GM23338 (cell line): ENCODE measurements at regions not wholly inside any gene's neighbourhood (a gene's known extent, or its start where the extent isn't known, plus 50 kb on each side); places are given as distances from the start of the nearest gene placed in this dataset.

Experiments used
- EZH2 ChIP-seq: fragments of 200-600 bp; sonication (generic); IDR thresholded peaks from one replicate; pipeline ENCODE4 v1.8.0; 2017; ENCODE audit warnings: antibody characterized with exemption, mild to moderate bottlenecking, low read depth; ENCODE audit not compliant: unreplicated experiment
- EZH2phosphoT487 ChIP-seq: fragments of 200-600 bp; sonication (generic); IDR thresholded peaks from one replicate; pipeline ENCODE4 v1.8.1; 2018; ENCODE audit warnings: antibody characterized with exemption; ENCODE audit not compliant: unreplicated experiment
- POLR2AphosphoS5 ChIP-seq: IDR thresholded peaks from 2 replicates; pipeline ENCODE4 v1.6.1; 2016; ENCODE audit warnings: antibody characterized with exemption, low read depth
- TF ChIP-seq, protein P1 (sequence below), 2 experiments: fragments of 200-600 bp in 1 of 2; sonication (generic) in 1 of 2; conservative IDR thresholded peaks; 2 replicates each; pipeline versions ENCODE4 v1.5.1 to v1.6.1; 2016 to 2017; ENCODE audit warnings: antibody characterized with exemption in 2 of 2, low read depth in 2 of 2, mild to moderate bottlenecking in 2 of 2, moderate library complexity in 1 of 2
- TF ChIP-seq, protein P2 (sequence below): fragments of 250-450 bp; sonication (Bioruptor Pico); IDR thresholded peaks from 2 replicates; pipeline ENCODE4 v1.5.0; 2020; ENCODE audit warnings: mild to moderate bottlenecking, moderate library complexity
- TF ChIP-seq, protein P3 (sequence below): IDR thresholded peaks from one replicate; pipeline ENCODE4 v1.6.1; 2018; ENCODE audit warnings: antibody characterized with exemption; ENCODE audit not compliant: unreplicated experiment

DNA sequence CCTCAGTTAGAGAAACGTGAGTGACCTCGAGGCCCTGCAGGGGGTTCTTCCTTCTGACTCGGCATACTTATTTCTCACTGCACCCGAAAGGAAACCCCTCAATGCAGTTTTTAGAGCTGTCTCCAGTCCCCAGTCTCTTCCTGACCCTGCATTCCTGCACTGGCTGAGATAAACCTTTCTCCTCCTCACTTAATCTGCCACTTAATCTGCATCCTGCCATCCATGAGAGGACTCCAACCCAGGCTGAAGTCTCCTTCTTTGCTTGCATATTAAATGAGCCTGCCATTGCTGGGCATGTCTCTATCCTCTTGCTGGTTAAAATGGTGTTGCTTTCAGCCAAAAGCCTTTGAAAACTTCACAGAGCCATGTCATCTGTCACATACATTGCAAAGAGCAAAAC lies 125.6 kb upstream of the GATA6 start:
- no peak for TF ChIP-seq POLR2AphosphoS5
- TF ChIP-seq, protein P1, sequence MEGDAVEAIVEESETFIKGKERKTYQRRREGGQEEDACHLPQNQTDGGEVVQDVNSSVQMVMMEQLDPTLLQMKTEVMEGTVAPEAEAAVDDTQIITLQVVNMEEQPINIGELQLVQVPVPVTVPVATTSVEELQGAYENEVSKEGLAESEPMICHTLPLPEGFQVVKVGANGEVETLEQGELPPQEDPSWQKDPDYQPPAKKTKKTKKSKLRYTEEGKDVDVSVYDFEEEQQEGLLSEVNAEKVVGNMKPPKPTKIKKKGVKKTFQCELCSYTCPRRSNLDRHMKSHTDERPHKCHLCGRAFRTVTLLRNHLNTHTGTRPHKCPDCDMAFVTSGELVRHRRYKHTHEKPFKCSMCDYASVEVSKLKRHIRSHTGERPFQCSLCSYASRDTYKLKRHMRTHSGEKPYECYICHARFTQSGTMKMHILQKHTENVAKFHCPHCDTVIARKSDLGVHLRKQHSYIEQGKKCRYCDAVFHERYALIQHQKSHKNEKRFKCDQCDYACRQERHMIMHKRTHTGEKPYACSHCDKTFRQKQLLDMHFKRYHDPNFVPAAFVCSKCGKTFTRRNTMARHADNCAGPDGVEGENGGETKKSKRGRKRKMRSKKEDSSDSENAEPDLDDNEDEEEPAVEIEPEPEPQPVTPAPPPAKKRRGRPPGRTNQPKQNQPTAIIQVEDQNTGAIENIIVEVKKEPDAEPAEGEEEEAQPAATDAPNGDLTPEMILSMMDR (conservative IDR thresholded peaks at IDR 0.05; ENCODE audit: low read depth in 2 of 2), result no peak
- no peak for TF ChIP-seq EZH2phosphoT487
- TF ChIP-seq, protein P2, sequence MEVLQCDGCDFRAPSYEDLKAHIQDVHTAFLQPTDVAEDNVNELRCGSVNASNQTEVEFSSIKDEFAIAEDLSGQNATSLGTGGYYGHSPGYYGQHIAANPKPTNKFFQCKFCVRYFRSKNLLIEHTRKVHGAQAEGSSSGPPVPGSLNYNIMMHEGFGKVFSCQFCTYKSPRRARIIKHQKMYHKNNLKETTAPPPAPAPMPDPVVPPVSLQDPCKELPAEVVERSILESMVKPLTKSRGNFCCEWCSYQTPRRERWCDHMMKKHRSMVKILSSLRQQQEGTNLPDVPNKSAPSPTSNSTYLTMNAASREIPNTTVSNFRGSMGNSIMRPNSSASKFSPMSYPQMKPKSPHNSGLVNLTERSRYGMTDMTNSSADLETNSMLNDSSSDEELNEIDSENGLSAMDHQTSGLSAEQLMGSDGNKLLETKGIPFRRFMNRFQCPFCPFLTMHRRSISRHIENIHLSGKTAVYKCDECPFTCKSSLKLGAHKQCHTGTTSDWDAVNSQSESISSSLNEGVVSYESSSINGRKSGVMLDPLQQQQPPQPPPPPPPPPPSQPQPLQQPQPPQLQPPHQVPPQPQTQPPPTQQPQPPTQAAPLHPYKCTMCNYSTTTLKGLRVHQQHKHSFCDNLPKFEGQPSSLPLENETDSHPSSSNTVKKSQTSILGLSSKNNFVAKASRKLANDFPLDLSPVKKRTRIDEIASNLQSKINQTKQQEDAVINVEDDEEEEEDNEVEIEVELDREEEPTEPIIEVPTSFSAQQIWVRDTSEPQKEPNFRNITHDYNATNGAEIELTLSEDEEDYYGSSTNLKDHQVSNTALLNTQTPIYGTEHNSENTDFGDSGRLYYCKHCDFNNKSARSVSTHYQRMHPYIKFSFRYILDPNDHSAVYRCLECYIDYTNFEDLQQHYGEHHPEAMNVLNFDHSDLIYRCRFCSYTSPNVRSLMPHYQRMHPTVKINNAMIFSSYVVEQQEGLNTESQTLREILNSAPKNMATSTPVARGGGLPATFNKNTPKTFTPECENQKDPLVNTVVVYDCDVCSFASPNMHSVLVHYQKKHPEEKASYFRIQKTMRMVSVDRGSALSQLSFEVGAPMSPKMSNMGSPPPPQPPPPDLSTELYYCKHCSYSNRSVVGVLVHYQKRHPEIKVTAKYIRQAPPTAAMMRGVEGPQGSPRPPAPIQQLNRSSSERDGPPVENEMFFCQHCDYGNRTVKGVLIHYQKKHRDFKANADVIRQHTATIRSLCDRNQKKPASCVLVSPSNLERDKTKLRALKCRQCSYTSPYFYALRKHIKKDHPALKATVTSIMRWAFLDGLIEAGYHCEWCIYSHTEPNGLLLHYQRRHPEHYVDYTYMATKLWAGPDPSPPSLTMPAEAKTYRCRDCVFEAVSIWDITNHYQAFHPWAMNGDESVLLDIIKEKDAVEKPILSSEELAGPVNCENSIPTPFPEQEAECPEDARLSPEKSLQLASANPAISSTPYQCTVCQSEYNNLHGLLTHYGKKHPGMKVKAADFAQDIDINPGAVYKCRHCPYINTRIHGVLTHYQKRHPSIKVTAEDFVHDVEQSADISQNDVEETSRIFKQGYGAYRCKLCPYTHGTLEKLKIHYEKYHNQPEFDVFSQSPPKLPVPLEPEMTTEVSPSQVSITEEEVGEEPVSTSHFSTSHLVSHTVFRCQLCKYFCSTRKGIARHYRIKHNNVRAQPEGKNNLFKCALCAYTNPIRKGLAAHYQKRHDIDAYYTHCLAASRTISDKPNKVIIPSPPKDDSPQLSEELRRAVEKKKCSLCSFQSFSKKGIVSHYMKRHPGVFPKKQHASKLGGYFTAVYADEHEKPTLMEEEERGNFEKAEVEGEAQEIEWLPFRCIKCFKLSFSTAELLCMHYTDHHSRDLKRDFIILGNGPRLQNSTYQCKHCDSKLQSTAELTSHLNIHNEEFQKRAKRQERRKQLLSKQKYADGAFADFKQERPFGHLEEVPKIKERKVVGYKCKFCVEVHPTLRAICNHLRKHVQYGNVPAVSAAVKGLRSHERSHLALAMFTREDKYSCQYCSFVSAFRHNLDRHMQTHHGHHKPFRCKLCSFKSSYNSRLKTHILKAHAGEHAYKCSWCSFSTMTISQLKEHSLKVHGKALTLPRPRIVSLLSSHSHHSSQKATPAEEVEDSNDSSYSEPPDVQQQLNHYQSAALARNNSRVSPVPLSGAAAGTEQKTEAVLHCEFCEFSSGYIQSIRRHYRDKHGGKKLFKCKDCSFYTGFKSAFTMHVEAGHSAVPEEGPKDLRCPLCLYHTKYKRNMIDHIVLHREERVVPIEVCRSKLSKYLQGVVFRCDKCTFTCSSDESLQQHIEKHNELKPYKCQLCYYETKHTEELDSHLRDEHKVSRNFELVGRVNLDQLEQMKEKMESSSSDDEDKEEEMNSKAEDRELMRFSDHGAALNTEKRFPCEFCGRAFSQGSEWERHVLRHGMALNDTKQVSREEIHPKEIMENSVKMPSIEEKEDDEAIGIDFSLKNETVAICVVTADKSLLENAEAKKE (CRISPR knock-in tag), result no peak
- no peak for TF ChIP-seq EZH2
- TF ChIP-seq, protein P3, sequence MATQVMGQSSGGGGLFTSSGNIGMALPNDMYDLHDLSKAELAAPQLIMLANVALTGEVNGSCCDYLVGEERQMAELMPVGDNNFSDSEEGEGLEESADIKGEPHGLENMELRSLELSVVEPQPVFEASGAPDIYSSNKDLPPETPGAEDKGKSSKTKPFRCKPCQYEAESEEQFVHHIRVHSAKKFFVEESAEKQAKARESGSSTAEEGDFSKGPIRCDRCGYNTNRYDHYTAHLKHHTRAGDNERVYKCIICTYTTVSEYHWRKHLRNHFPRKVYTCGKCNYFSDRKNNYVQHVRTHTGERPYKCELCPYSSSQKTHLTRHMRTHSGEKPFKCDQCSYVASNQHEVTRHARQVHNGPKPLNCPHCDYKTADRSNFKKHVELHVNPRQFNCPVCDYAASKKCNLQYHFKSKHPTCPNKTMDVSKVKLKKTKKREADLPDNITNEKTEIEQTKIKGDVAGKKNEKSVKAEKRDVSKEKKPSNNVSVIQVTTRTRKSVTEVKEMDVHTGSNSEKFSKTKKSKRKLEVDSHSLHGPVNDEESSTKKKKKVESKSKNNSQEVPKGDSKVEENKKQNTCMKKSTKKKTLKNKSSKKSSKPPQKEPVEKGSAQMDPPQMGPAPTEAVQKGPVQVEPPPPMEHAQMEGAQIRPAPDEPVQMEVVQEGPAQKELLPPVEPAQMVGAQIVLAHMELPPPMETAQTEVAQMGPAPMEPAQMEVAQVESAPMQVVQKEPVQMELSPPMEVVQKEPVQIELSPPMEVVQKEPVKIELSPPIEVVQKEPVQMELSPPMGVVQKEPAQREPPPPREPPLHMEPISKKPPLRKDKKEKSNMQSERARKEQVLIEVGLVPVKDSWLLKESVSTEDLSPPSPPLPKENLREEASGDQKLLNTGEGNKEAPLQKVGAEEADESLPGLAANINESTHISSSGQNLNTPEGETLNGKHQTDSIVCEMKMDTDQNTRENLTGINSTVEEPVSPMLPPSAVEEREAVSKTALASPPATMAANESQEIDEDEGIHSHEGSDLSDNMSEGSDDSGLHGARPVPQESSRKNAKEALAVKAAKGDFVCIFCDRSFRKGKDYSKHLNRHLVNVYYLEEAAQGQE, result no peak
